ENCODE measurements at regions not wholly inside any gene's neighbourhood (a gene's known extent, or its start where the extent isn't known, plus 50 kb on each side); places are given as distances from the start of the nearest gene placed in this dataset.

DNA sequence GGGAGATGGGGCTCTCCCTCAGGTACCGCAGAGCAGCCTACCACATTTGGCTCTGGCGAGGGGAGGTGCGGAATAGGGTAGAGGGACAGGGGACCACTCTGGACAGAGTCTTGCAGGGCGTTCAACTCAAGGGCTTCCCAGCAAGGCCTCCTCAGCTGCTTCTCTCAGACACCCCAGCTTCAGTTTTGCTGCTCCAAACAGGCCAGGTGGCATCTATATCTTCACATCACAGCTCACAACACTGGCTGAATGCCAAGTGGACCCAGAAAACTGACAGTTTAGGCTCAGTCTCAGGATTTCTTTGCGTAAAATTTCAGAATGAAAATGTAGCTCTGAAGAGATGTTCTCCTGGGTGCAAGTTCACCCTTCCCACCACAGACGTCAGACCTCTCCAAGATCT is 592.6 kb upstream of the ADAMTS16 start:
- no peak for TF ChIP-seq CTCF (conservative IDR thresholded peaks at IDR 0.05)
- no peaks in the 10 kb centered on the region for H3K79me2 ChIP-seq (ENCODE audit: insufficient read depth, low read length)
- H3K4me1 ChIP-seq (ENCODE audit: insufficient read depth, low read length): peaks cover 5% of the 10 kb centered on the region; the same call in 1 of the 2 replicates
- H3K56ac ChIP-seq (ENCODE audit: insufficient read length, low read depth, low read length): no peak overlapping the region
- Mint-ChIP-seq H3K27ac (no peak overlapping the region; a peak in 1 of 7 replicates), H3K9me3 (peaks cover 0 to 4% of the 10 kb centered on the region in 2 experiments; a peak in 3 of 5 replicates), H3K27me3 (ENCODE audit: low read depth) (no peaks in the 10 kb centered on the region; the same call in 1 of the 2 replicates), H3K36me3 (ENCODE audit: insufficient read depth in 1 of 3, low read depth in 3 of 3) (peaks cover 0 to 3% (median 0%) of the 10 kb centered on the region in 3 experiments; a peak in 4 of 7 replicates), H3K4me3 (no peak overlapping the region), H3K4me1 (peaks cover 37 to 48% of the 10 kb centered on the region in 2 experiments)
- no peak for DNase-seq
- H2BK12ac ChIP-seq (ENCODE audit: insufficient read length, low read depth, low read length): no peak overlapping the region
- H3K9me3 ChIP-seq (ENCODE audit: control insufficient read depth, low read depth, low read length): no peaks in the 10 kb centered on the region
- H2BK15ac ChIP-seq (ENCODE audit: low read depth, low read length): no peak overlapping the region
- H3K23ac ChIP-seq (ENCODE audit: insufficient read length, low read depth, low read length): no peak overlapping the region
- H4K91ac ChIP-seq (ENCODE audit: insufficient read length, low read depth, low read length): no peak overlapping the region
- no peak overlapping the region for H3K4ac ChIP-seq (ENCODE audit: low read depth, low read length)
- no peaks in the 10 kb centered on the region for H3K23me2 ChIP-seq (ENCODE audit: insufficient read length, low read depth, low read length, poor library complexity, severe bottlenecking)
- no peak overlapping the region for H2AK5ac ChIP-seq (ENCODE audit: insufficient read length, low read length)
- no peak overlapping the region for H3K4me2 ChIP-seq (ENCODE audit: insufficient read depth, insufficient read length, low read length)
- H4K8ac ChIP-seq (replicated peaks; ENCODE audit: insufficient read length, low read depth, low read length): no peak overlapping the region
- no peak overlapping the region for H3K9ac ChIP-seq (ENCODE audit: extremely low read depth, insufficient read length, low read length)
- no peaks in the 10 kb centered on the region for H4K20me1 ChIP-seq (ENCODE audit: control insufficient read depth, insufficient read depth, insufficient read length)
- H2BK120ac ChIP-seq (ENCODE audit: low read depth, low read length, poor library complexity, severe bottlenecking): no peak overlapping the region
- H3T11ph ChIP-seq (ENCODE audit: low read length): no peak overlapping the region
- H3K27me3 ChIP-seq (ENCODE audit: insufficient read depth, low read length): no peaks in the 10 kb centered on the region
- H2BK20ac ChIP-seq (ENCODE audit: low read depth, low read length, poor library complexity, severe bottlenecking): no peak overlapping the region
- no peak overlapping the region for H3K14ac ChIP-seq (ENCODE audit: insufficient read depth, low read length)
- no CpG with 5 or more reads among the region's 6 CpGs for WGBS (ENCODE audit: extremely low coverage, insufficient read length, low lambda C conversion rate)
- no peak overlapping the region for H4K5ac ChIP-seq (ENCODE audit: insufficient read length, low read depth, low read length)
- no peaks in the 10 kb centered on the region for H3K79me1 ChIP-seq (ENCODE audit: insufficient read depth, low read depth, low read length, poor library complexity, severe bottlenecking)
- no peak overlapping the region for H2BK5ac ChIP-seq (ENCODE audit: insufficient read length, low read length)
- no peak overlapping the region for H3K27ac ChIP-seq (ENCODE audit: insufficient read length, low read depth, low read length)
- H2AFZ ChIP-seq (ENCODE audit: low read length): no peak overlapping the region
- no peak overlapping the region for H3K18ac ChIP-seq (ENCODE audit: insufficient read length, low read depth, low read length)

All from H9 (cell line).